Osteoblast (primary cell): ENCODE measurements at regions not wholly inside any gene's neighbourhood (a gene's known extent, or its start where the extent isn't known, plus 50 kb on each side); places are given as distances from the start of the nearest gene placed in this dataset.

ENCODE experiments used
- DNase-seq: peaks from one replicate; pipeline ENCODE4 v3.0.0; 2011; ENCODE audit warnings: low spot score, mixed read lengths; ENCODE audit not compliant: insufficient read length; ENCODE audit errors: missing footprints
- H2AFZ ChIP-seq: 2 replicates; pipeline ENCODE4 v1.6.0; 2011; ENCODE audit warnings: mild to moderate bottlenecking, low read length
- H3K27ac ChIP-seq: 2 replicates; pipeline ENCODE4 v1.5.1; 2011; ENCODE audit warnings: mild to moderate bottlenecking, low read depth, low read length, moderate library complexity
- H3K27me3 ChIP-seq: 2 replicates; pipeline ENCODE4 v1.6.0; 2012; ENCODE audit warnings: mild to moderate bottlenecking, control low read depth, inconsistent platforms, low read length, moderate library complexity; ENCODE audit not compliant: insufficient read depth
- H3K36me3 ChIP-seq: 2 replicates; pipeline ENCODE4 v1.5.1; 2011; ENCODE audit warnings: mild to moderate bottlenecking, low read length, control low read depth, moderate library complexity; ENCODE audit not compliant: insufficient read depth
- H3K4me1 ChIP-seq: 2 replicates; pipeline ENCODE4 v1.5.1; 2011; ENCODE audit warnings: mild to moderate bottlenecking, low read length, control low read depth, moderate library complexity; ENCODE audit not compliant: insufficient read depth
- H3K4me2 ChIP-seq: 2 replicates; pipeline ENCODE4 v1.6.0; 2011; ENCODE audit warnings: mild to moderate bottlenecking, low read length; ENCODE audit not compliant: insufficient read depth
- H3K4me3 ChIP-seq: fragments of 200-600 bp; sonication (generic); 3 replicates; pipeline ENCODE4 v1.5.1; 2012; ENCODE audit warnings: mild to moderate bottlenecking, low read length, inconsistent platforms; ENCODE audit not compliant: insufficient read depth
- H3K79me2 ChIP-seq: 2 replicates; pipeline ENCODE4 v1.6.0; 2012; ENCODE audit warnings: mild to moderate bottlenecking, low read length, control low read depth, inconsistent platforms; ENCODE audit not compliant: insufficient read depth
- H3K9me3 ChIP-seq: 2 replicates; pipeline ENCODE4 v1.5.1; 2011; ENCODE audit warnings: low read depth, low read length, control low read depth
- H4K20me1 ChIP-seq: 2 replicates; pipeline ENCODE4 v1.6.0; 2012; ENCODE audit warnings: mild to moderate bottlenecking, low read length, control low read depth; ENCODE audit not compliant: insufficient read depth
- TF ChIP-seq, protein P1 (sequence below): IDR thresholded peaks from 2 replicates; pipeline ENCODE4 v1.5.1; 2011; ENCODE audit warnings: mild to moderate bottlenecking, low read depth, low read length, moderate library complexity; ENCODE audit errors: extremely low read depth

DNA sequence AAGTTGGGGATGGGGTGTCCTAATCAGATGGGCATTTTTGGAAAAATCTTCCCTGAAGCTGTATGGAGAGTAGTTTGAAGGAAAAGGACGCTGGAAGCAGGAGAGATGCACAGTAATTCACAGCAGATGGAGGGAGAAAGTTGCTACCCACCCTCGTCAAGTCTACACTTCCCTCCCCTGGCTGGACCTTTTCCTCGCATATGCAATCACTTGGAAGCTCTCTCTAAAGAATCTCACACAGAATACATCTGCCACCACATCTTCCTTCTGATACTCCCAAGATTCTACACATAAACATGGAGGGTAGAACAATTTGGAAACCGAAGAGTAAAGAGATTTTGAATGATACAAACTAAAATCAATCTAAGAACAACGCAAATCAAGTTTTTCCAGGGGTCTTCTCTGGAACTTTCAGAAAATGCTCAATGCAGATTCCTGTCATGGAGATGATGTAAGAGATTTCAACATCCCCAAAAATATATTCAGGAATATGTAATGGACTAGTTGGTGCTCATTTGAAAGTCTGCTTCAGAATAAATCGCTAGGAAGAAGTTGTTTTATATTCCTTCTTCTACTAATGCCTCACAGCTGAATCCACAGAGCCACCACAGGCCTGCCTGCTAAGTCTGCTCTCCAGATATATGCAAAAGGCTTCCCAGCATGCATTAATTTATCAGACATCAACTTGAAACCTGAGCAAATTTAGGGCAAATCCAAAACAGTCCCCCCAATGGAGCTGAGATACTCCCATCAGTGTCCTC is 291.5 kb downstream of the LRATD1 start:
- no peak overlapping the region for H3K4me2 ChIP-seq

DNA sequence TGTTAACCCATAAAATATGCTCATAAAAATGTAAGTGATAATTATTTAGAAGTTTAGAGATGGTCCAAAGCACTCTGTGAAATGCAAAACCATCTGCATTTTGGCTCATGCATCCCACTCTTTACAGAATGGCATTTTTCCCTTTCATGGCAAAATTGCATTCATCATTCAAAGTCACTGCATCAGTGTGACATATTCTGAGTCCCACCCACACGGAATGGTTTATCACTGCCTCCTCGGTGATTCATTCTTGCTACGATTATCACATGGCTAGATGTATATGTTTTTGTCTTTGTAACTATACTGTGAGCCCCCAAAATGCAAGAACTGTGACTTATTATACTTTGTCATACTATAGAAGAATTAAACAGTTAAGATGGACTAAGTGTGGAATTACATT is 293.0 kb downstream of the LRATD1 start:
- Histone ChIP-seq H3K9me3 (no peaks in the 10 kb centered on the region), H3K4me1 (no peaks in the 10 kb centered on the region), H3K4me3 (no peak overlapping the region), H3K36me3 (no peaks in the 10 kb centered on the region), H2AFZ (no peak overlapping the region), H3K4me2 (no peak overlapping the region), H3K27ac (no peak overlapping the region), H3K27me3 (no peaks in the 10 kb centered on the region), H3K79me2 (no peaks in the 10 kb centered on the region), H4K20me1 (no peaks in the 10 kb centered on the region)
- TF ChIP-seq, protein P1, sequence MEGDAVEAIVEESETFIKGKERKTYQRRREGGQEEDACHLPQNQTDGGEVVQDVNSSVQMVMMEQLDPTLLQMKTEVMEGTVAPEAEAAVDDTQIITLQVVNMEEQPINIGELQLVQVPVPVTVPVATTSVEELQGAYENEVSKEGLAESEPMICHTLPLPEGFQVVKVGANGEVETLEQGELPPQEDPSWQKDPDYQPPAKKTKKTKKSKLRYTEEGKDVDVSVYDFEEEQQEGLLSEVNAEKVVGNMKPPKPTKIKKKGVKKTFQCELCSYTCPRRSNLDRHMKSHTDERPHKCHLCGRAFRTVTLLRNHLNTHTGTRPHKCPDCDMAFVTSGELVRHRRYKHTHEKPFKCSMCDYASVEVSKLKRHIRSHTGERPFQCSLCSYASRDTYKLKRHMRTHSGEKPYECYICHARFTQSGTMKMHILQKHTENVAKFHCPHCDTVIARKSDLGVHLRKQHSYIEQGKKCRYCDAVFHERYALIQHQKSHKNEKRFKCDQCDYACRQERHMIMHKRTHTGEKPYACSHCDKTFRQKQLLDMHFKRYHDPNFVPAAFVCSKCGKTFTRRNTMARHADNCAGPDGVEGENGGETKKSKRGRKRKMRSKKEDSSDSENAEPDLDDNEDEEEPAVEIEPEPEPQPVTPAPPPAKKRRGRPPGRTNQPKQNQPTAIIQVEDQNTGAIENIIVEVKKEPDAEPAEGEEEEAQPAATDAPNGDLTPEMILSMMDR = no peak
- no peak for DNase-seq

More for the DNA sequence above, 291.5 kb downstream of the LRATD1 start:
- Histone ChIP-seq H3K4me1 (no peaks in the 10 kb centered on the region), H2AFZ (no peak overlapping the region), H3K27ac (no peak overlapping the region), H3K4me3 (no peak overlapping the region), H3K9me3 (no peaks in the 10 kb centered on the region), H3K36me3 (no peaks in the 10 kb centered on the region), H3K79me2 (no peaks in the 10 kb centered on the region), H4K20me1 (no peaks in the 10 kb centered on the region), H3K27me3 (no peaks in the 10 kb centered on the region)
- DNase-seq = no peak
- TF ChIP-seq, protein P1 = no peak

DNA sequence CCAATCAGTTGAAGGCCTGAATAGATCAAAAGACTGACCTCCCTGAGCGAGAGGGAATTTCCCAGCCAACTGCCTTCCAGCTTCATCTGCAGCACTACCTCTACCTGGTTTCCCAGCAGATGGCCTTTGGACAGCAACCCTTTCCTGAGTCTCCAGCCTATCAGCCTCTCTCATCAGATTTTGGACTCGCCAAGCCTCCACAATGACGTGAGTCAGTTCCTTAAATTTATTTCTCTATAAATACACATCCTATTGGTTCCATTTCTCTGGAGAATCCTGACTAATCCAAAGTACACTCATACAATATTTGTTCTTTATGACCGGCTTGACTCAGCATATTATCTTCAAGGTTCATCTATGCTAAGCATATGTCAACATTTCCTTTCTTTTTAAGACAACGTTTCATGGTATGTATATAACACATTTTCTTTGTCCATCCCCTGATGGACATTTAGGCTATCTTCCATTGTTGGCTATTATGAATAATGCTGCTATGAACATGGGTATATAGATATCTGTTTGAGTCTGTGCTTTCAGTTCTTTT is 294.6 kb downstream of the LRATD1 start:
- TF ChIP-seq, protein P1 = no peak
- Histone ChIP-seq H3K4me1 (no peaks in the 10 kb centered on the region), H2AFZ (no peak overlapping the region), H3K4me2 (no peak overlapping the region), H4K20me1 (no peaks in the 10 kb centered on the region), H3K79me2 (no peaks in the 10 kb centered on the region), H3K36me3 (no peaks in the 10 kb centered on the region), H3K27me3 (no peaks in the 10 kb centered on the region), H3K4me3 (no peak overlapping the region), H3K9me3 (no peaks in the 10 kb centered on the region), H3K27ac (no peak overlapping the region)
- no peak for DNase-seq

DNA sequence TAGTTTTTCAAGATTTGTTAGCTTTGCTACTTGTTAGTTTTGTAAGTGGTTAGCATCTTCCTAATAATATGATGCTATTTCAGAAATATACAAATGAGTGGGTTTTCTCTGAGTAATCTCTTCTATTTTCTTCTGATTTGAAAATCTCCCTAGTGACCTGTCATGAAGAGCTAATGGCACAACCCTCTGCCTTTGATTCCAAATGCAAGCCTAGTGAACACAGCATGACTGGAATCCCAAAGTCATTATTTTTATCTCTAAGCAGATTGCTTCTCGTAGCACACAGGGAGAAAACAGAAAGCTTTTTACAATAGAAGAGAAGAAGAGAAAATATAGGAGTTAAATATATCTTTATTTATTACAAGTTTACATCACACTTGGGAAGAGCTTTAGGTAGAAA is 295.5 kb downstream of the LRATD1 start:
- TF ChIP-seq, protein P1 = no peak
- Histone ChIP-seq H4K20me1 (no peaks in the 10 kb centered on the region), H3K27ac (no peak overlapping the region), H3K27me3 (no peaks in the 10 kb centered on the region), H3K79me2 (no peaks in the 10 kb centered on the region), H3K4me2 (no peak overlapping the region), H3K36me3 (no peaks in the 10 kb centered on the region), H2AFZ (no peak overlapping the region), H3K4me3 (no peak overlapping the region), H3K4me1 (no peaks in the 10 kb centered on the region), H3K9me3 (no peaks in the 10 kb centered on the region)
- DNase-seq = no peak
